H1 (cell line): ENCODE measurements at regions not wholly inside any gene's neighbourhood (a gene's known extent, or its start where the extent isn't known, plus 50 kb on each side); places are given as distances from the start of the nearest gene placed in this dataset.

ENCODE experiments used
- CTCF ChIA-PET: fragments of 300-600 bp; sonication (Branson Sonifier 250); formaldehyde crosslinking; loops from one replicate; lab custom pipeline; 2021; ENCODE audit not compliant: partially characterized antibody; lab: Charles Lee
- POLR2A ChIA-PET: fragments of 300-600 bp; sonication (Branson Sonifier 250); formaldehyde crosslinking; loops from one replicate; lab custom pipeline; 2021; ENCODE audit warnings: inconsistent platforms; ENCODE audit not compliant: partially characterized antibody; lab: Charles Lee
- DNase-seq, 2 experiments: peaks; one replicate each; pipeline versions ENCODE4 v3.0.0 to v3.0.0-alpha.2; 2010 to 2022; ENCODE audit warnings: low spot score in 2 of 2, low read depth in 1 of 2, mixed read lengths in 1 of 2
- FAIRE-seq: peaks from 2 replicates; lab custom pipeline; 2011; peaks lifted over from hg19 to GRCh38; lab: Jason Lieb, UNC
- H2AFZ ChIP-seq: 2 replicates; pipeline ENCODE4 v1.8.1; 2012; ENCODE audit warnings: low read length, inconsistent platforms
- H2AK5ac ChIP-seq: 2 replicates; pipeline ENCODE4 v1.6.1; 2013; ENCODE audit warnings: low read depth, low read length
- H2BK120ac ChIP-seq: replicated peaks from 2 replicates; pipeline ENCODE3; 2013; ENCODE audit warnings: low read depth, low read length, inconsistent platforms
- H2BK12ac ChIP-seq: 2 replicates; pipeline ENCODE4 v1.6.1; 2013; ENCODE audit warnings: low read depth, low read length
- H2BK15ac ChIP-seq: 2 replicates; pipeline ENCODE4 v1.6.1; 2013; ENCODE audit warnings: low read length
- H2BK20ac ChIP-seq: 2 replicates; pipeline ENCODE4 v1.6.1; 2013; ENCODE audit warnings: low read length
- H2BK5ac ChIP-seq: 2 replicates; pipeline ENCODE4 v1.6.1; 2013; ENCODE audit warnings: low read depth, low read length
- H3K14ac ChIP-seq: 2 replicates; pipeline ENCODE4 v1.6.1; 2013; ENCODE audit warnings: inconsistent platforms; ENCODE audit not compliant: insufficient read length
- H3K18ac ChIP-seq: 2 replicates; pipeline ENCODE4 v1.6.1; 2013; ENCODE audit warnings: low read length; ENCODE audit errors: extremely low read depth
- H3K23ac ChIP-seq: 2 replicates; pipeline ENCODE4 v1.6.1; 2013; ENCODE audit warnings: inconsistent platforms; ENCODE audit not compliant: insufficient read length
- H3K23me2 ChIP-seq: 2 replicates; pipeline ENCODE4 v1.6.1; 2013; ENCODE audit warnings: low read depth, low read length
- H3K27ac ChIP-seq: 2 replicates; pipeline ENCODE4 v1.6.1; 2011; ENCODE audit warnings: low read depth, low read length, inconsistent platforms
- H3K27me3 ChIP-seq, 4 experiments: replicated peaks in 1 of 4; 1 replicate in 1 of 4; 2 replicates in 3 of 4; pipeline versions ENCODE4 v1.6.1 to v1.8.1; 2011 to 2013; ENCODE audit warnings: low read length in 3 of 4, mild to moderate bottlenecking in 3 of 4, inconsistent platforms in 2 of 4, mixed read lengths in 2 of 4, moderate library complexity in 1 of 4; ENCODE audit not compliant: control insufficient read depth in 3 of 4, insufficient read depth in 3 of 4; ENCODE audit errors: extremely low read depth in 1 of 4
- H3K36me3 ChIP-seq, 4 experiments: 2 replicates each; pipeline versions ENCODE4 v1.6.1 to v1.8.1; 2011 to 2013; ENCODE audit warnings: mild to moderate bottlenecking in 4 of 4, low read length in 3 of 4, moderate library complexity in 2 of 4, control low read depth in 1 of 4, inconsistent platforms in 1 of 4; ENCODE audit not compliant: insufficient read depth in 4 of 4, control insufficient read depth in 2 of 4
- H3K4ac ChIP-seq: replicated peaks from 2 replicates; pipeline ENCODE3; 2013; ENCODE audit warnings: low read length, low read depth, mixed read lengths, inconsistent platforms; ENCODE audit not compliant: insufficient read length
- H3K4me1 ChIP-seq, 4 experiments: replicated peaks in 1 of 4; 1 replicate in 1 of 4; 2 replicates in 3 of 4; pipeline versions ENCODE4 v1.6.1 to v1.8.1; 2011 to 2013; ENCODE audit warnings: low read length in 3 of 4, inconsistent platforms in 2 of 4, mixed read lengths in 1 of 4; ENCODE audit not compliant: insufficient read depth in 4 of 4, control insufficient read depth in 3 of 4
- H3K4me2 ChIP-seq, 2 experiments: 2 replicates each; pipeline versions ENCODE4 v1.6.1 to v1.8.1; 2011 to 2013; ENCODE audit warnings: low read depth in 2 of 2, low read length in 2 of 2, control low read depth in 1 of 2, inconsistent platforms in 1 of 2, mild to moderate bottlenecking in 1 of 2; ENCODE audit not compliant: insufficient read depth in 1 of 2
- H3K4me3 ChIP-seq, 4 experiments: fragments of 200-600, 300-600 bp in 1 of 4; sonication (generic), shearing (Covaris generic), sonication (Bioruptor Twin) in 1 of 4; 2 replicates each; pipeline versions ENCODE4 v1.5.1 to v1.8.1; 2011 to 2016; ENCODE audit warnings: low read length in 4 of 4, low read depth in 3 of 4, control low read depth in 2 of 4, inconsistent platforms in 2 of 4, mild to moderate bottlenecking in 2 of 4, mixed read lengths in 1 of 4, moderate library complexity in 1 of 4; ENCODE audit not compliant: insufficient read depth in 2 of 4; ENCODE audit errors: extremely low read depth in 1 of 4
- H3K56ac ChIP-seq: replicated peaks from 2 replicates; pipeline ENCODE3; 2013; ENCODE audit warnings: low read depth, mild to moderate bottlenecking, mixed read lengths, low read length, inconsistent platforms; ENCODE audit not compliant: insufficient read length
- H3K79me1 ChIP-seq: 2 replicates; pipeline ENCODE4 v1.6.1; 2013; ENCODE audit warnings: low read depth, low read length, control low read depth
- H3K79me2 ChIP-seq, 2 experiments: 2 replicates each; pipeline versions ENCODE4 v1.6.1 to v1.8.1; 2012 to 2013; ENCODE audit warnings: low read length in 2 of 2, mild to moderate bottlenecking in 2 of 2, inconsistent platforms in 1 of 2; ENCODE audit not compliant: insufficient read depth in 2 of 2, control insufficient read depth in 1 of 2
- H3K9ac ChIP-seq, 4 experiments: replicated peaks in 1 of 4; 1 replicate in 1 of 4; 2 replicates in 3 of 4; pipeline versions ENCODE4 v1.6.1 to v1.8.1; 2011 to 2013; ENCODE audit warnings: low read depth in 3 of 4, low read length in 3 of 4, control low read depth in 2 of 4, mild to moderate bottlenecking in 2 of 4, moderate library complexity in 2 of 4, inconsistent platforms in 1 of 4; ENCODE audit errors: extremely low read depth in 1 of 4
- H3K9me3 ChIP-seq, 2 experiments: 2 replicates each; pipeline versions ENCODE4 v1.6.1 to v1.8.1; 2012 to 2013; ENCODE audit warnings: mild to moderate bottlenecking in 2 of 2, moderate library complexity in 2 of 2, control low read depth in 1 of 2, inconsistent platforms in 1 of 2, low read depth in 1 of 2, low read length in 1 of 2, mixed read lengths in 1 of 2; ENCODE audit not compliant: insufficient read depth in 2 of 2
- H4K20me1 ChIP-seq, 2 experiments: replicated peaks in 1 of 2; 2 replicates each; pipeline versions ENCODE3 to v1.8.1; 2011 to 2013; ENCODE audit warnings: inconsistent platforms in 2 of 2, low read length in 2 of 2, mild to moderate bottlenecking in 1 of 2; ENCODE audit not compliant: insufficient read depth in 2 of 2, control insufficient read depth in 1 of 2
- H4K5ac ChIP-seq: 2 replicates; pipeline ENCODE4 v1.6.1; 2013; ENCODE audit warnings: low read length, low read depth, mixed read lengths, inconsistent platforms; ENCODE audit not compliant: insufficient read length
- H4K8ac ChIP-seq: 2 replicates; pipeline ENCODE4 v1.8.0; 2013; ENCODE audit warnings: mild to moderate bottlenecking, moderate library complexity, low read length, inconsistent platforms; ENCODE audit not compliant: insufficient read depth; ENCODE audit errors: extremely low read depth
- H4K91ac ChIP-seq: replicated peaks from 2 replicates; pipeline ENCODE3; 2013; ENCODE audit warnings: low read length, mixed read lengths, inconsistent platforms; ENCODE audit not compliant: insufficient read length
- BCL11A ChIP-seq, 2 experiments: IDR thresholded peaks; one replicate each; pipeline ENCODE4 v1.6.1; 2011; ENCODE audit warnings: low read depth in 2 of 2, low read length in 2 of 2, mild to moderate bottlenecking in 2 of 2
- CEBPB ChIP-seq: IDR thresholded peaks from 2 replicates; pipeline ENCODE4 v1.6.1; 2012; ENCODE audit warnings: low read depth, low read length
- JUN ChIP-seq: IDR thresholded peaks from 2 replicates; pipeline ENCODE4 v1.6.1; 2011; ENCODE audit warnings: low read depth, mild to moderate bottlenecking, improper control_type of control experiment, low read length
- POLR2AphosphoS5 ChIP-seq: IDR thresholded peaks from 2 replicates; pipeline ENCODE4 v1.6.1; 2011; ENCODE audit warnings: low read depth, low read length
- RAD21 ChIP-seq, 2 experiments: IDR thresholded peaks in 1 of 2; conservative IDR thresholded peaks in 1 of 2; 2 replicates each; pipeline ENCODE4 v1.6.1; 2011; ENCODE audit warnings: low read depth in 2 of 2, low read length in 2 of 2, improper control_type of control experiment in 1 of 2, inconsistent platforms in 1 of 2, mild to moderate bottlenecking in 1 of 2, moderate library complexity in 1 of 2
- RBBP5 ChIP-seq: IDR thresholded peaks from 2 replicates; pipeline ENCODE4 v1.7.1; 2012; ENCODE audit warnings: low read depth, mild to moderate bottlenecking, inconsistent platforms, low read length, moderate library complexity, borderline replicate concordance
- SIRT6 ChIP-seq: IDR thresholded peaks from one replicate; pipeline ENCODE4 v1.7.1; 2012; ENCODE audit warnings: low read length, inconsistent platforms
- TAF1 ChIP-seq: IDR thresholded peaks from 2 replicates; pipeline ENCODE4 v1.6.1; 2011; ENCODE audit warnings: mild to moderate bottlenecking, low read depth, low read length
- YY1 ChIP-seq: IDR thresholded peaks from 2 replicates; pipeline ENCODE4 v1.6.1; 2011; ENCODE audit warnings: low read depth, mild to moderate bottlenecking, low read length
- WGBS, 2 experiments: shearing (Covaris generic) in 1 of 2; methylation state at CpG; one replicate each; pipeline versions ENCODE4 v1.1.6 to v1.1.7; 2013 to 2015; ENCODE audit warnings: low lambda C conversion rate in 2 of 2, mixed read lengths in 2 of 2, inconsistent platforms in 1 of 2, low coverage in 1 of 2, missing lambda C conversion rate in 1 of 2; ENCODE audit not compliant: insufficient replicate concordance in 2 of 2, insufficient coverage in 1 of 2, insufficient read length in 1 of 2; ENCODE audit errors: extremely low coverage in 1 of 2, missing lambda C conversion rate in 1 of 2; 5-methylcytosine and 5-hydroxymethylcytosine counted together

GRCh38 chr7:10146271-10146670 lies 827.4 kb upstream of the PHF14 start:
- 88% methylated on average over 2 of the region's 2 CpGs; no CpG with 5 or more reads in 1 of the 2 experiments for WGBS, 2 experiments
- no peak overlapping the region for H4K5ac ChIP-seq
- TF ChIP-seq CEBPB: no peak
- TF ChIP-seq POLR2AphosphoS5: no peak
- TF ChIP-seq RBBP5: no peak
- TF ChIP-seq BCL11A (IDR thresholded peaks at IDR 0.05; ENCODE audit: low read depth in 2 of 2, low read length in 2 of 2): no peak
- no peak for TF ChIP-seq YY1
- TF ChIP-seq JUN: no peak
- TF ChIP-seq TAF1: no peak
- no peak for TF ChIP-seq RAD21 (IDR thresholded peaks at IDR 0.05 in 1 of 2, conservative IDR thresholded peaks at IDR 0.05 in 1 of 2; ENCODE audit: low read depth in 2 of 2, low read length in 2 of 2)
- no peak for TF ChIP-seq SIRT6

More at GRCh38 chr7:10146271-10146670, 827.4 kb upstream of the PHF14 start:
- no peaks in the 10 kb centered on the region for H3K23me2 ChIP-seq
- CTCF ChIA-PET: no interaction called here
- H2BK15ac ChIP-seq: no peak overlapping the region
- POLR2A ChIA-PET: no interaction called here
- no peaks in the 10 kb centered on the region for H3K79me1 ChIP-seq
- H3K9ac ChIP-seq: no peak overlapping the region
- no peak overlapping the region for H3K4me2 ChIP-seq
- H2BK120ac ChIP-seq: no peak overlapping the region
- H4K8ac ChIP-seq: no peak overlapping the region
- H3K4ac ChIP-seq: no peak overlapping the region
- no peak overlapping the region for H2BK20ac ChIP-seq
- H3K56ac ChIP-seq: no peak overlapping the region
- no peaks in the 10 kb centered on the region for H3K27me3 ChIP-seq
- FAIRE-seq: no peak
- no peaks in the 10 kb centered on the region for H3K79me2 ChIP-seq
- no peaks in the 10 kb centered on the region for H4K20me1 ChIP-seq
- H3K14ac ChIP-seq: no peak overlapping the region
- no peak overlapping the region for H2BK12ac ChIP-seq
- no peak overlapping the region for H3K4me3 ChIP-seq
- no peak overlapping the region for H3K23ac ChIP-seq
- H2BK5ac ChIP-seq: no peak overlapping the region
- H3K27ac ChIP-seq: no peak overlapping the region
- DNase-seq: no peak
- no peak overlapping the region for H2AFZ ChIP-seq
- H3K9me3 ChIP-seq: no peaks in the 10 kb centered on the region
- H3K18ac ChIP-seq: no peak overlapping the region
- no peak overlapping the region for H2AK5ac ChIP-seq
- H3K36me3 ChIP-seq: no peaks in the 10 kb centered on the region
- H4K91ac ChIP-seq: no peak overlapping the region
- no peaks in the 10 kb centered on the region for H3K4me1 ChIP-seq
